ENCODE measurements at regions not wholly inside any gene's neighbourhood (a gene's known extent, or its start where the extent isn't known, plus 50 kb on each side); places are given as distances from the start of the nearest gene placed in this dataset.

DNA sequence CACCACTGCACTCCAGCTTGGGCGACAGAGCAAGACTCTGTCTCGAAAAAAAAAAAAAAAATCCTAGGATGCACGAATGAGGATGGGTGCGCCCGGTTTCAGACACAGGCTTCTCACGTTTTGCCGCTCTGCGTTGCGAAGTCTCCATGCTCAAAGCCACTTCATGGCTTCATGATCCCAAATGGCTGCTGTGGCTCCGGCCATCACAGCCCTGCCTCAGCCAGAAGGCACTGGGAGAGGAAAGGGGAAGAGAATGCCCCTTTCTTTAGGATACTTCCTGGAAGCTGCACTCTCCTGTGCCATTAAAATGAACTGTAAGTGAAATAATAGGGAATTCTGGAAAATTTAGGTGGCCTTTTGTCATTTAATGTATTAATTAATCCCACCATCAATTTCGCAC is 116.4 kb upstream of the ANO1 start:
- no peak for TF ChIP-seq POLR2A (IDR thresholded peaks at IDR 0.05; ENCODE audit: low read depth, low read length)
- DNase-seq (ENCODE audit: insufficient read length, low spot score): no peak
- FAIRE-seq: no peak

DNA sequence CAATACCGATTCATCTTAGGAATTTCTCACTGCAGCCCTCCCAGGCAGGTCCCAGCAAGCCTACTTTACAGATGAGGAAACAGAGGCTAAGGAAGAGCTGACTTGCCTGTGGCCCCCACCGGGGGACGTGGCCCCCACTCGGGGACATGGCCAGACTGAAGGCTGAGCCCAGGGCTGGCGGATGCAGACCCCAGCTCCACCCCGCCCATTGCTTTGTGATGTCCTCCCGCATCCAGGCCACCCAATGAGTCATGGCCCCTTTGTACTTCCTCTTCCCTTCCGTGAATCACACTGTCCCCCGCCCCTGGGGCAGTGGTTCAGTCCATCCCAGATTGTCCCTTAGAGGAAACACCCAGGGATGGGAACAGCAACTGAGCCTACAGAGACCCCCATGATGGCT is 116.0 kb upstream of the ANO1 start:
- no peak for FAIRE-seq
- peak; percentile 84 for DNase-seq (ENCODE audit: insufficient read length, low spot score)
- no peak for TF ChIP-seq POLR2A (IDR thresholded peaks at IDR 0.05; ENCODE audit: low read depth, low read length)

DNA sequence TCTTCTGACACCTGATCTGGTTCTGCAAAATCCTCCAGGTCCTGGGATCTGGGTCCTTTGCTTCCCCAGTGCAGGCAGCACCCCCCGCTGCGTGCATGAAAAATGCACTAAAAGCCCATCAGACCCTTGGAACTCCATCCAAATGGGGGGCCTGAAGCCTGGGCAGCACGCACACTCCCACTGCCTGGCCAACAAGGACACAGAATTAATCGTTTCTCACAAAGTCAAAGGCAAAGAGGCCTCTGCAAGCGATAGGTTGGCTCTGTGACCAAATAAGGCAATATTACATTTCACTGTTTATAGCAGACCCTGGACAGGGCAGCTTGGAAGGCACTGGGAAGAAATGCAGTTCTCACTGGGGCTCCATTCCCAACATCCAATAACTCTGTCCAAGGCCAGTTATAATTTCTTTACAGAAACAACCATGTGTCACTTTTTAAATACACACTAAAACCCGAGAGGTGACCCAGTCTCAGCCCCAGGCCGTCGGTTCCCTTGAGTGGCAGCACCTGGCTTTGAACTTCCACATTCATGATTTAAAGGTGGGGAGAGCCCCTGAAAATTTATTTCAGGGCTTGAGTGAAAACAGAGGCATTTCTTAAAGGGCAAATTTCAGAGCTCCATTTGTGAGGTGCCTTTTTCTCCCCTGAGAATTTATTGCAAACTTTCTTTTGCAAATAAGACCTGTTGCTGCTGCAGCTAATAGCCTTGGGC is 114.4 kb upstream of the ANO1 start:
- no peak for TF ChIP-seq POLR2A (IDR thresholded peaks at IDR 0.05; ENCODE audit: low read depth, low read length)
- FAIRE-seq (no peak), DNase-seq (ENCODE audit: insufficient read length, low spot score) (no peak)

DNA sequence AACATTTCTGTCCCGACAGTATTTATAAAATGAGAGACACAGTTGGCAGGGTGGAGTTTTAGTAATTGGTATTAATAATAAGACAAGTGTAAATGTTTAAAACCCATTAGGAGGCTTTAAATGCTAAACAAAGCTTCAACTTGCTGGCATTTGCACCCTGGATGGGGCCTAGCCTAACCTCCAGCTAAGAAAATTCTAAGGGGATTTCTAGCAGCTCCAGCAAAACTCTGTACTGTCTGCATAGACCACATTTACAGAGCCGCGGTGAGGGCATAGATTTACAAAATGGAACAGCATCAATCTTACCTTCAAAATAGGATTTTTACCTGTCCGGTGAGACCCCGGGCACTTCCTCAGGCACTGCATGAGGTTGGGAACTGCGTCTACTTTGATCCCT is 113.9 kb upstream of the ANO1 start:
- DNase-seq (ENCODE audit: insufficient read length, low spot score) (no peak), FAIRE-seq (no peak)
- TF ChIP-seq POLR2A (IDR thresholded peaks at IDR 0.05; ENCODE audit: low read depth, low read length): no peak

DNA sequence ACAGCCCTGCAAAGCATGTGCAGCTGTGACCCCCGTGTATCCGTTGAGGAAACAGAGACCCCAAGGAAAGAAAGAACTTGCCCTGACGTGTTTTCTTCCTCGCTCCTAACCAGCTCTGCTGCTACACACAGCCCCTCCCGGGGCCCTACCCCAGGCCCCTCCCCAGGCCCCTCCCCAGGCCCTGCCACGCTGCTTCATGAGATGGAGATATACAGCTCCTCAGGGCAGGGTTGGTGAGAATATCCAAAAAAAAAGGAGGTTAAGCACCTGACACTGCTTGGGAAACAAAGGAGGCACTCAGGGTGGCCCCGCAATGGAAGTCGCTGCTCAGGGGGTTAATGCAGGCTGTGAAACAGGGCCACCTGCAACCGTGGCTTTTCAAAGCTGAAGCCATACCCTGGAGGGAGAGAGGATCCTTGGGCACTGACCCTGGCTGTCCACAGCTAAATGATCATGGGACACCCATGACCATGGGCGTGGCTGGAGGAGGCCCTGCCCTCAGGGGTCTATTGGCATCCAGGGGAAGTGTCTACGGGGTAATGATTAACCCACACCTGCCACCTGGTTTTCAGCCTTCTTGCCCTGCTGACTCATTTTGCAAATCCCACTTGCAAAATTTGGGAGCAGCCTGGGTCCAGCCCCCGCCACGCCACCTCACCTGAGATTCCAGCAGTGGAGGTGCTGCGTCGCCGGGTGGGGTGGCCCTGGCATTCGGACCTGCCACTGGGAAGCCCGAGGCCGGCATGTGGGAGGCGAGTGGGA is 112.1 kb upstream of the ANO1 start:
- no peak for TF ChIP-seq POLR2A (IDR thresholded peaks at IDR 0.05; ENCODE audit: low read depth, low read length)
- DNase-seq (ENCODE audit: insufficient read length, low spot score) (no peak), FAIRE-seq (no peak)

DNA sequence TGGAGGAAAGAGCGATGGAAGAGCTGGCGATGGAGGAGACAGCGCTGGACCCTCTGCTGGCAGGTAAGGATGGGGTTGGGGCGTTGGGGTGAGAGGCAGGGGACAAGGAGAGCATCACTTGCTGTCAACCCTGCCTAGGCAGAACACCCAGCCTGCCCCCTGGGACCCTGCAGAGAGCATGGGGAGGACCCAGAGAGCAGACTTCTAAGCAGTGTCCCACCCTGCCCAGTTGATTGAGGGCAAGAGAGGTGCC is 111.6 kb upstream of the ANO1 start:
- FAIRE-seq (no peak), DNase-seq (ENCODE audit: insufficient read length, low spot score) (no peak)
- no peak for TF ChIP-seq POLR2A (IDR thresholded peaks at IDR 0.05; ENCODE audit: low read depth, low read length)

DNA sequence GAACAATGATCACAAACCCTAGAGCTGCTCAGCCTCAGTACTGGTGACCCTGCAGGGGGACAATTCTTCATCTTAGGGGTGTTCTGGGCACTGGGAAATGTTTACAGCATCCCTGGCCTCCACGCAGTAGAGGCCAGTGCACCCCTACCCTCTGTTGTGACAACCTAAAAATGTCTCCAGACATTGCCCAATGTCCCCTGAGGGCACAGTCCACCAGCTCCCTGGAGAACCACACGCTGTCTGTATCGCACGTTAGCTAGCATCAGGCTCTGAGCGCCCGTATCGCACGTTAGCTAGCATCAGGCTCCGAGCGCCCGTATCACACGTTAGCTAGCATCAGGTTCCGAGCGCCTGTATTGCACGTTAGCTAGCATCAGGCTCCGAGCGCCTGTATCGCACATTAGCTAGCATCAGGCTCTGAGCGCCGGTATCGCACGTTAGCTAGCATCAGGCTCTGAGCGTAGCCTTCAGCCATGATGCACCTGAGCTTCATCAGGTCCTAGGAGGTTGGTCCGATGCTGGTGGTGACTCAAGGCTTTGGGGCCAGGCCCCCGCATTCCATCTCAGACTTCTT is 111.1 kb upstream of the ANO1 start:
- FAIRE-seq (no peak), DNase-seq (ENCODE audit: insufficient read length, low spot score) (no peak)
- TF ChIP-seq POLR2A (IDR thresholded peaks at IDR 0.05; ENCODE audit: low read depth, low read length): no peak

DNA sequence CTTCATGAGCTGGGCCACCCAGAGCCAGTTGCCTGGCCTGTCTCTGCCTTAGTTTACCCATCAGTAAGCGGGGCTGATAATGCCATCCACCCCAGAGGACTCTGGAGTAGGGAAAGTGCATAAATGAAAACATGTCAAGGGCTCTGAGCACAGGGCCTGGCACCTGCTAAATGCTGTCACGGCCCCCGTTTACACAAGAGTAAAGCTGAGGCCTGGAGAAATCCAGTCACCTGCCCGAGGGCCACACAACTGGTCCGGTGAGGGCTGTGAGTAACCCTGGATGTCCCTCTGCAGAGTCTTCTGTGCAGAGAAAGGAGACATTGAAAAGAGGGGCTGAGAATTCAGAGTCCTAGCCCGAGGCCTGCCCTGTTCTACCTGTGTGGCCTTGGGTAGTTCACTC is 110.6 kb upstream of the ANO1 start:
- FAIRE-seq: no peak
- no peak for TF ChIP-seq POLR2A (IDR thresholded peaks at IDR 0.05; ENCODE audit: low read depth, low read length)

DNA sequence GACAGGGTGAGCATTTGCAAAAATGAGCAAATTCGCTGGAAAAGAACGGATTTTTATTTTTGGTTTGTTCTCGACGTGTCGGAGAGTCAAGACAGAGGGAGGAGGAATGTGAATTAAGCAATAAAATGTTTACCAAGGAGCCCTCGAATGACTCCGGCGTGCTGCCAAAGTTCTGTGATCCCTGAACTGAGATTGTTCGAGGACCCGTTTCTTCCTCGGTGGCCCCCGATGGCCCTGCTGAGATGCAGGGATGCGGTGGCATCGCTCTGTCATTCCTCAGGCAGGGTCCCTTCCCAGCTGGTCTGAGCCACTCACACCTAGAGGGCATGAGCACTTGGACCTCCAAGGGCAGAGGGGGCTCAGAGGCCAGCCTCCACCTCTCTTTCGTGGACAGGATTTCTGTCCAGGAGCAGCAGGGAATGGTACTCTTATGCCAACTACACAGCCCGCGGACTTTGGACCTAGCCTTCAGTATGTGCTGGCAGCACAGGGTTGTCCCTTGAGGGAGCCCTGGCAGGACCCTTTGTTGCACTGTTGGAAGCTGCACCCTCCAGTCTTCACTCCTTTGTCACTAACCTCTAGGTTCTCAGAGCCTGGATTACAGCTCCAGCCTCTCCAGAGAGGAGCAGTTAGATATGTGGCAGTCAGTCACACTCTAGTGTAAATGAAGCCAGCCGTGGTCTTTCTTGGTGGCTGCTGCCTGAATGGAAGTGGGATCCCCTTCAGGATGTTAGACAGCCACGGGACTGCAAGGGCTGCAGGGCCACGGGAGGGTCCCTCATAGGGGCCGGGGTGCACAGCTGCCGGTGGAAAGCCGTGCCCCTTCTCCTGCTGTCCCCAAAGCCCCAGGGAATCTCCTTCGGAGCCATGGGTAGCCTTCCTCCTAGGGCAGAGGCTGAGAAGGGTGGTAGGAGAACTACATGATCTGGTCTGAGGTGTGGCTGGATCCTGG is 109.4 kb upstream of the ANO1 start:
- DNase-seq (ENCODE audit: insufficient read length, low spot score) (no peak), FAIRE-seq (no peak)
- TF ChIP-seq POLR2A (IDR thresholded peaks at IDR 0.05; ENCODE audit: low read depth, low read length): no peak

More for the DNA sequence above, 110.6 kb upstream of the ANO1 start:
- DNase-seq (ENCODE audit: insufficient read length, low spot score): no peak

DNA sequence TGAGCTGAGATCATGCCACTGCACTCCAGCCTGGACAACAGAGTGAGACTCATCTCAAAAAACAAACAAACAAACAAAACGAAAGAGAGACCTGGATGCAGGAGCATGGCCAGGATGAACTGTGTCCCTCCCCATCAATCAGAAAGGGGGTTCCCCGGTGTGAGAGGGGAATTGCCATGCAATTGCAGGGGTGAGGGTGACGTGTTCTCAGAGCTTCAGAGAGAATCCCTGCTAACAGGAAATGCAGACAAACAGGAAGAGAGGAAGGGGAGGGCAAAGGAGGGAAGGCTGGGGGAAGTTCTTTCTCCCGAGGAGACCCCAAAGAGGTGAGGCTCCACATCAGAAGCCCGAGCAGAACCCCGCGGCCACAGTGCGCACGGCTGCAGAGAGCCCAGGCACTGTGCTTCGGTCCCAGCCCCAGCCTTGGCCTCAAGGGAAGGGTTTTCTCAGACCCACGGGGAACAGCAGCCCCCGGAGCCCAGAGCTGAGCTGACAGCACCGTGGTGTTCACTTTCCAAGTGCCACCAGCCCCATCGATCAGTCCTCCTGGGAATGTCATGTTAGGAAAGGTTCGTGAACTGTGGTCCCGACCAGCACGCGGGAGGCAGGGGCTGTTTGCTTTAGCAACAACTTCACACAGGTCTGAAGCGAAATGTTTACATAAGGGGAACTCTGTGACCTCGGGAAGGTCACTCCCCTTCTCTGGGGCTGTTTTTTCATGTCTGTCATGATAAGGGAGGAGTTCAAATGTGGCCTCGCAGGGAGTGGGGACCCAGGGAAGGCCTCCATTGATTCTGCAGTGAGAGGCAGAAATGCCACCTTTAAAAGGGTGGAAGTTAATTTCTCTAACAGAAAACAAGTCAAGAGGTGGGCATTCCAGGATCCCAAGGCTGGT is 108.0 kb upstream of the ANO1 start:
- FAIRE-seq: no peak
- DNase-seq (ENCODE audit: insufficient read length, low spot score): no peak
- TF ChIP-seq POLR2A (IDR thresholded peaks at IDR 0.05; ENCODE audit: low read depth, low read length): no peak

DNA sequence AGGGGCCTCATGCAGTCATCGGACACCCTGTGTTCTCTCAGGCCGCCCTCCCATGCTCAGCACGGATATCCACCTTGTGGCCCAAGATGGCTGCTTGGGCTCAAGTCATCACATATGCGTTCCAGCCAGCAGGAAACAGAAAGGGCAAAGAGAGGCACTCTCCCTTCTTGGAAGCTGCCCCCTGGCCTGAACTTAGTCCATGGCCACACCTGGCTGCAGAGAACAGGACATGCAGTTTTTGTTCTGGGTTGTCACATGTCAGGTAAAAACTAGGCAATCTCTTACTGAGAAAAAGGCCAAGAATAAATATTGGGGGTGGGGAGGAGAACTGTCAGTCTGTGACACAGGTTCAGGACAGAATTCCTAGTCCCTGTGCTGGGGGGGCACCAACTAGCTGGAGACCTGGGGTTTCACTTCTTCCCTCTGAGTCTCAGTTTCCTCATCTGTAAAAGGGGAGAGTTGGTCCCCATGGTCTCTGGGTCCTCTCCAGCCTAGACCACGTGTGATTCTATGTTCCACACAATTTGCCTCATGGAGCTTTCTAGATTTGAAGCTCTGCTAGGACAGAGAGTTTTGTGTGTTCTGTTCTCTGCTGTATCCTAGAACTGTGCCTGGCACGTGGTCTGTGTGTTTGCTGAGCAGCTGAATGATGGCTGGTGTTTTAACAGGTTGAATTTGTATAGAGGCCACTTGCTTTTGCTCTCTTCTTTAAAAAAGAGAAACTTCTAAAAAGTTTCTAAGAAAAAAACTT is 107.2 kb upstream of the ANO1 start:
- no peak for FAIRE-seq
- no peak for TF ChIP-seq POLR2A (IDR thresholded peaks at IDR 0.05; ENCODE audit: low read depth, low read length)
- no peak for DNase-seq (ENCODE audit: insufficient read length, low spot score)

DNA sequence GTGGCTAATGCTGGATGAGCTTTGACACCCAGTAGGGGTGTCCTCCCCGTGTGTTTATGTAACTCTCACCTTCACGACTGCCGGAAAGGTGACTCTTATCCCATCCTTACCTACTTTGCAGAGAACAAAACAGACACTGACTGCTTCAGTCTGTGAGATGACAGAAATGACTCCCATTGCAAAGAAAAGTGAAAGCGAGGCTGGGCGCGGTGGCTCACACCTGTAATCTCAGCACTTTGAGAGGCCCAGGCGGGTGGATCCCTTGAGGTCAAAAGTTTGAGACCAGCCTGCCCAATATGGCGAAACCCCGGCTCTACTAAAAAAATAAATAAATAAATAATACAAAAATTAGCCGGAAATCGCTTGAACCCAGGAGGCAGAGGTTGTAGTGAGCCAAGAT is 106.4 kb upstream of the ANO1 start:
- DNase-seq (ENCODE audit: insufficient read length, low spot score) (no peak), FAIRE-seq (no peak)
- TF ChIP-seq POLR2A (IDR thresholded peaks at IDR 0.05; ENCODE audit: low read depth, low read length): no peak
